Thyroid gland (tissue), 4 donors: ENCODE measurements at regions not wholly inside any gene's neighbourhood (a gene's known extent, or its start where the extent isn't known, plus 50 kb on each side); places are given as distances from the start of the nearest gene placed in this dataset.

ENCODE experiments used
- DNase-seq, 2 donors: peaks; one replicate each; pipeline ENCODE4 v3.0.0-alpha.2; 2019
- H3K27ac ChIP-seq, 3 donors: fragments of 200-600 bp; sonication (generic); 1 replicate in 2 of 3; 2 replicates in 1 of 3; pipeline ENCODE4 v1.5.1; 2016 to 2019; ENCODE audit warnings: mild to moderate bottlenecking in 1 of 3, moderate library complexity in 1 of 3
- H3K27me3 ChIP-seq: fragments of 200-600 bp; sonication (generic); one replicate; pipeline ENCODE4 v1.5.1; 2019
- H3K36me3 ChIP-seq, 2 donors: fragments of 200-600 bp; sonication (generic); one replicate each; pipeline ENCODE4 v1.5.1; 2016 to 2019
- H3K4me1 ChIP-seq, 2 donors: fragments of 200-600 bp; sonication (generic); one replicate each; pipeline ENCODE4 v1.5.1; 2017 to 2019
- H3K4me3 ChIP-seq, 3 donors: fragments of 200-600 bp; sonication (generic); replicated peaks in 1 of 3; 1 replicate in 2 of 3; 2 replicates in 1 of 3; pipeline ENCODE4 v1.5.1; 2016; ENCODE audit warnings: mild to moderate bottlenecking in 1 of 3
- H3K9me3 ChIP-seq: fragments of 200-600 bp; sonication (generic); one replicate; pipeline ENCODE4 v1.5.1; 2017
- POLR2A ChIP-seq, 2 donors: fragments of 450-650 bp; IDR thresholded peaks; one replicate each; pipeline ENCODE4 v1.6.1; 2017; ENCODE audit warnings: antibody characterized with exemption in 2 of 2, mild to moderate bottlenecking in 2 of 2, moderate library complexity in 1 of 2
- WGBS, 2 donors: methylation state at CpG; one replicate each; pipeline ENCODE4 v1.1.5; 2017; 5-methylcytosine and 5-hydroxymethylcytosine counted together
- intact Hi-C: fragments of 100-400 bp; cut with DNase I; formaldehyde crosslinking; loops from one replicate; pipeline ENCODE4 v1.15.1; 2023
- TF ChIP-seq, protein P1 (sequence below), 6 experiments: fragments of 200-600 bp in 3 of 6; fragments of 450-650 bp in 3 of 6; sonication (generic) in 3 of 6; IDR thresholded peaks; one replicate each; pipeline ENCODE4 v1.5.1; 2016 to 2019; ENCODE audit warnings: antibody characterized with exemption in 6 of 6, mild to moderate bottlenecking in 2 of 6, inconsistent platforms in 1 of 6, moderate library complexity in 1 of 6

DNA sequence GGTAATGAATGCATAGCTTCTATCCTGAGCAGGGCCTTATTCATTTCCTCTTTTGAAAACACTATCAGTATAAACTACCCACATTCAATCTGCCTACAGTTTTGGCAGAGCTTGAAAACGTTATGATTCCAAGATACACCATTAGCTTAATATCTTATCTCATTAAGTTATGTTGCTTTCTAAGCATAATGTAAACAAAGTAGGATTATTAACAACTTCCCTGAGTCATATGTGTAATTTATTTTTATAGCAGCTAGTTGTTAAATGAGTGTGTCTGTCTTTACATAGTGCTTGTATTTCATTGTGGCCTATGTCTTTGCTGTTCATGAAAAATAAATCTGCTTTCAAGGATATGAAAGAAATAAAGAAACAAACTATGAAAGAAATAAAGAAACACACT is 106.2 kb upstream of the DLX6 start:
- H3K27me3 ChIP-seq = no peaks in the 10 kb centered on the region
- no peak for DNase-seq
- 58 to 67% methylated on average over 1 of the region's 1 CpG for WGBS, 2 donors
- H3K9me3 ChIP-seq = no peaks in the 10 kb centered on the region
- no peak overlapping the region for H3K27ac ChIP-seq
- H3K4me3 ChIP-seq = no peak overlapping the region
- no peaks in the 10 kb centered on the region for H3K4me1 ChIP-seq
- no peak for TF ChIP-seq POLR2A (IDR thresholded peaks at IDR 0.05)
- TF ChIP-seq, protein P1, sequence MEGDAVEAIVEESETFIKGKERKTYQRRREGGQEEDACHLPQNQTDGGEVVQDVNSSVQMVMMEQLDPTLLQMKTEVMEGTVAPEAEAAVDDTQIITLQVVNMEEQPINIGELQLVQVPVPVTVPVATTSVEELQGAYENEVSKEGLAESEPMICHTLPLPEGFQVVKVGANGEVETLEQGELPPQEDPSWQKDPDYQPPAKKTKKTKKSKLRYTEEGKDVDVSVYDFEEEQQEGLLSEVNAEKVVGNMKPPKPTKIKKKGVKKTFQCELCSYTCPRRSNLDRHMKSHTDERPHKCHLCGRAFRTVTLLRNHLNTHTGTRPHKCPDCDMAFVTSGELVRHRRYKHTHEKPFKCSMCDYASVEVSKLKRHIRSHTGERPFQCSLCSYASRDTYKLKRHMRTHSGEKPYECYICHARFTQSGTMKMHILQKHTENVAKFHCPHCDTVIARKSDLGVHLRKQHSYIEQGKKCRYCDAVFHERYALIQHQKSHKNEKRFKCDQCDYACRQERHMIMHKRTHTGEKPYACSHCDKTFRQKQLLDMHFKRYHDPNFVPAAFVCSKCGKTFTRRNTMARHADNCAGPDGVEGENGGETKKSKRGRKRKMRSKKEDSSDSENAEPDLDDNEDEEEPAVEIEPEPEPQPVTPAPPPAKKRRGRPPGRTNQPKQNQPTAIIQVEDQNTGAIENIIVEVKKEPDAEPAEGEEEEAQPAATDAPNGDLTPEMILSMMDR (IDR thresholded peaks at IDR 0.05) = no peak
- intact Hi-C loops = no loop called here
- H3K36me3 ChIP-seq = no peaks in the 10 kb centered on the region

DNA sequence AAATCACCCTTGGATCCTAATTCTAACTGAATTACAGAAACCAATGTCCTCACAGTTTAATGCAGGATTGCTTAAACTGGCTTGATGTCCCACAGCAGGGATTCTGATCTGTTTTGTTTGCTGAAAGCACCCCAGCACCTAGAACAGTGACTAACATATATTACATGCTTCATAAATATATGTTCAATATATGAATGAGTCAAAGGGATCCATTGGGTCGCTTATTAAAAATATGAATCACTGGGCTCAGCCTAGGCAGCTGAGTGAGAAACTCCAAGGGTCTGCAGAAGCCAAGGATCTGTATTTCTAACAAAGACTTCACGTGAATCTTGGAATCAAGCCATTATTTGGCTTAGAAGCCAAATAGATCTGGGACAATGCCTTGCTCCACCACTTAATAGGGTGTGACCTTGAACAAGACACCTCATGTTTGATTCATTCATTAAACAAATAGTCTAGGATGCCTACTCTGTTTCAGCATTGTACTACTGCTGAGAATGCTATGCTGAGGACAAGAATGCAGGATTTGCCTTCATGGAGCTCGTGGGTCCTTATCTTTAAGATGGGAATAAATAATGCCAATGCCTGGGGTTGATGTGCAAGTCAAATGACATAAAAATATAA is 103.4 kb upstream of the DLX6 start:
- Histone ChIP-seq H3K36me3 (no peaks in the 10 kb centered on the region), H3K27ac (no peak overlapping the region), H3K9me3 (no peaks in the 10 kb centered on the region), H3K4me3 (no peak overlapping the region), H3K27me3 (no peaks in the 10 kb centered on the region), H3K4me1 (no peaks in the 10 kb centered on the region)
- no peak for TF ChIP-seq POLR2A (IDR thresholded peaks at IDR 0.05)
- TF ChIP-seq, protein P1 (IDR thresholded peaks at IDR 0.05) = no peak
- WGBS, 2 donors = 51 to 57% methylated on average over 3 of the region's 3 CpGs
- no peak for DNase-seq
- intact Hi-C loops = no loop called here

DNA sequence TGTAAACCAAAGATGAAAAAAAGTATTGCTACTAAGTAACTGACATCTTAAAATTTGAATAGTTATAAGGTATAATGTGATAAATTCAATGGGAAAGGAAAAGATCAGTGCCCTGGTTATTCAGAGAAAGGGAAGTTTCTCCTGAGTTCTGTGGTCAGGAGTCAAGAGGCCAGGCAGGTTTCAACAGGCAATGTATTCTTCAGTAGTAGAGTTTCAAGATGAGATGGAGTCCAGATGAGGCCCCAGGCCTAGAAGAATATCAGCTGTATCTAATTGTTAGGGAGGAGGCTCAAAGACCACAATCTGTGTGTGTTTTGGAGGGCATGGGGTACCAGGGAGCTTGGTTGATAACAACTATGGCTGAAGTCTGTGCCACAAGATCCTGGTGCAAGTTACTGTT is 101.4 kb upstream of the DLX6 start:
- no peaks in the 10 kb centered on the region for H3K4me1 ChIP-seq
- no peak overlapping the region for H3K4me3 ChIP-seq
- H3K36me3 ChIP-seq = no peaks in the 10 kb centered on the region
- no peaks in the 10 kb centered on the region for H3K27me3 ChIP-seq
- H3K9me3 ChIP-seq = no peaks in the 10 kb centered on the region
- DNase-seq = no peak
- H3K27ac ChIP-seq = no peak overlapping the region
- no peak for TF ChIP-seq POLR2A (IDR thresholded peaks at IDR 0.05)
- TF ChIP-seq, protein P1 (IDR thresholded peaks at IDR 0.05) = no peak
- intact Hi-C loops = no loop called here

DNA sequence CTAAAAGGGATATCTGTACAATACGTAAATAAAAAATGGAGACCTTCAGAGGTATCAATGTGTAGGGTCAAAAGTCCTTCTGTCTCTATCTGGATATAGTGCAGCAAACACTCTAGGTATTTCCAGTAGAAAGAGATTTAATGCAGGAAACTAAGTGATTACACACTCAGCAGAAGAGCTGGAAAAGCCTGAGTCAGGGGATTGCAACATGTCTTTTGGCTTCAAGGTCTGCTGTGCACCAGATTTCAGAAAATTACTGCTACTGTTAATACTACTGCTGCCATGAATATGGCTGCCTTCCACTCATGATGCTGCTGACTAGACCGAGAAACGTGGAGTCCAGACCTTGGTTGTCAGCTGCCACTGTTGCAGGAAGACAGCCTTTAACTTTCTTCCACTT is 94.9 kb upstream of the DLX6 start:
- DNase-seq = no peak
- intact Hi-C loops = no loop called here
- no peak for TF ChIP-seq POLR2A (IDR thresholded peaks at IDR 0.05)
- TF ChIP-seq, protein P1 (IDR thresholded peaks at IDR 0.05) = no peak
- H3K4me3 ChIP-seq = no peak overlapping the region
- no peaks in the 10 kb centered on the region for H3K27me3 ChIP-seq
- WGBS, 2 donors = 86 to 91% methylated on average over 3 of the region's 3 CpGs
- no peaks in the 10 kb centered on the region for H3K9me3 ChIP-seq
- no peak overlapping the region for H3K27ac ChIP-seq
- no peaks in the 10 kb centered on the region for H3K36me3 ChIP-seq
- no peaks in the 10 kb centered on the region for H3K4me1 ChIP-seq

DNA sequence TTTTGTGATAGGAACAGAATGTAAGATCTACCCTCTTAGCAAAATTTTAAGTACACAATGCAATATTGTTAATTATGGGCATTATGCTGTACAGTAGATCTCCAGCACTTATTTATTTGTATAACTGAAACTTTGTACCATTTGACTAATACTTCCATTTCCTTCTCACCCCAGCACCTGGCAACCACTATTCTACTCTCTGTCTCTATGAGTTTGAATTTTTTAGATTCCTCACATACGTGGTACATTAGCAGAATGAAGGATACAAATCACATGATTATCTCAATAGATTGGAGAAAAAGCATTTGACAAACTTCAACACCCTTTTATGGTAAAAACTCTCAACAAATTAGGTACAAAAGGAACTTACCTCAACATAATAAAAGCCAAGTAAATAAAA is 90.3 kb upstream of the DLX6 start:
- no peak overlapping the region for H3K27ac ChIP-seq
- 56 to 62% methylated on average over 1 of the region's 1 CpG for WGBS, 2 donors
- no peaks in the 10 kb centered on the region for H3K27me3 ChIP-seq
- no peak for TF ChIP-seq POLR2A (IDR thresholded peaks at IDR 0.05)
- TF ChIP-seq, protein P1 (IDR thresholded peaks at IDR 0.05) = no peak
- no peak for DNase-seq
- intact Hi-C loops = no loop called here
- no peak overlapping the region for H3K4me3 ChIP-seq
- no peaks in the 10 kb centered on the region for H3K36me3 ChIP-seq
- no peaks in the 10 kb centered on the region for H3K9me3 ChIP-seq
- H3K4me1 ChIP-seq = no peaks in the 10 kb centered on the region
